Embryonic facial prominence (tissue), 1 donor: ENCODE measurements at regions not wholly inside any gene's neighbourhood (a gene's known extent, or its start where the extent isn't known, plus 50 kb on each side); places are given as distances from the start of the nearest gene placed in this dataset.

Experiments used
- DNase-seq: peaks from one replicate; pipeline ENCODE4 v3.0.0-alpha.2; 2016; ENCODE audit errors: extremely low spot score

DNA sequence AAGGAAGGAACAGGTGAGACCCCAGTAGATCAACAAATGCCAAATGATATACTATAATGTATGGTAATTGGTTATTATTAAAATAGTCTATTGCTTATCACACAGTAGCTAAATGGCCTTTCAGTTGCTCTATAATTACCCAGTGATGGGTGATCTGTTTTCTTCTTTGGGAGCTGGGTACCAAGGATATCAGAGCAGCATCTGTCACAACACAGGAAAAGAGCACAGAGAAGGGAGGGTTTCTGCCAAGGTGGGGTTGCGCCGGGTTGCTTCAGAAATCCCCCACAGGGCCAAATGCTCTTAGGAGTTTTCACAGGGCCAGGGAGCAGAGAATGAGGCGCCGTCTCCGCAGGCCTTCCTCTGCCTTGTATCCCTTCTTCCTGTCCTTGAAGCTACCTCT is 469.4 kb downstream of the INSC start:
- DNase-seq: no peak

DNA sequence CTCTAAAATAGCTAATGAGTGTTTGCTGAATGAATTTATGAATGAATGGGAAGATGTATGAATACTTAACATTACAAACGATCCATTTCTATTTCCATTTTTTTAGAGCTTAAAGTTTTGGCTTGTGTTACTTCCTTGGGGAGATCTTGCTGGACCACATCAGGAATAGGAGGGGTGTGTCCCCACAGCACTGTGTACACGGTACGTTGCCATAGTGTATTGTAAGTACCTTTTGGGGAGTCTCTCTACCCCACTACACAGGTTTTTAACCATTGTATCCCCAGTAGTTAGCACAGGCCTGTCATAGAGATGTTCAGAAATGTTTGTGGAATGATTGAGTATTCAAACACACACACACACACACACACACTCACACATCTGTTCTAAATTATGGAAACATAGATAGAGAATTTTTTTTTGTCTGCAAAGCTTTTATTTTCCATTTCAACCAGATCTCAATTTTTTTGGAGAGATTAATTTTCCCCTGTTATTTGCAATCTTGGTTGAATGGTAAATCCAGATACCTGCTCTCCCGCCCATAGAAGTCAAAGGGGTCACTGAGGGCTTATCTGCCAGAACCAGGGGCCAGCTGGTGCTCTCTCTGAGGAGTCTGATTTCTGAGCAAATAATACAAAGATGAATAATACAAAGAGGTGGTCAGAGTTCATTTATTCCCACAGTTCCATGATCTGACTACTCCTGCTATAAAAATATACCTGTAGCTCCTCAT is 471.0 kb downstream of the INSC start:
- DNase-seq: no peak

DNA sequence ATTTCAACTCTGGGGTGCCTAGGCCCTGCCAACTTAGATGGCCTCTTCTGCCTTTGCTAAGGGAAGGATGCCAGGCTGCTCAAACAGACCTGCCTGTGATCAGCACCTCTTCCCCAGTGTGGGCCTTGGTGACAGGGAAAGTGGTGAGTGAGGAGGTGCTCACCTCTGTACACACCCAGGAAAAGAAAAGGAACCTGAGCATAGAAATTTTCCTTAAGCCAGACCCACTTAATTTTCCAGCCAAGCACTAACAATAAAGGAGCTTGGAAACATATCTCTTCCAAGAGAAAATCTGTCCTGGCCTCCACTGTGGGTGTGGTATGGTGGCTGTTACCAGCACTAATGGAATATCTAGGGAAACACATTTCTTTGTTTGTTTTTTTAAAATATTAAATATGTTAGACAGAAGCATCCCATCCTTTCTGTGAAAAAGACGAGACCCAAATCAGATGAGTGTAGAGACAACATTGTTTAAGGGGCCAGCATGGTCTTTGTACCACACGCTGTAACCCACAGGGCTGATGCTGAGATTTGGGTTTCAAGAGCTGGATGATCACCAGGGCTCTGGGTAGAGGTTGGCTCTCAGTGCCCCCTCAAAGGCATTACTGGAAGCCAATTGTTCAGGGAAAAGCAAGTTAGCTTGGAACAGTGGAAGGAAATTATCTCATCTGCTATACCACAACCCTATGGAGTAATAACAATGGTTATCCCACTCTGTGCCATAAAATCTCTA is 472.2 kb downstream of the INSC start:
- no peak for DNase-seq

DNA sequence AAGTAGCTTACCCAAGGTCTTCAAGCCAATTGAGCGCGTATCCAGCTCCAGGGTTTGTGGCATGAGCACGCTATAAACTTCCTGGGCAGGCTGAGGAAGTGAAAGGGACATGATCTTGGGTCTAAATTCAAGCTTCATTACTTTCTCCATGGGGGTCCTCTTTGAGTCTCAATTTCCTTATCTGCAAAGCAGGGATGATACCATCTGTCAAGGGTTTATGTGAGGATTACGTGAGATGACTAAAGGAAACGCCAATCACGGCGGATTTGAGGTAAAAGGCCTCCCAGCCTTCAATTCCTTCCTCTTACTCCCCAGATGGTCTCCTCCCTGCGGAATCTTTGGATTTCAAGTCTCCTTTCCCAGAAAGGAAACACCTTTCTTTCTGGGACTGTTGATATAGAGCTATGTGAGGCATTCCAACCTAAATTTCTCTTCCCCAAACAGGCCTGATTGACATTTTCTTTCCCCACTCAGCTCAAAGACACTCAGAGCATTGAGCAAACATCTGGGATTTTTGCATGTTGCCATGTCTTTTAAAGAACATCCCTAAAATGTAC is 474.4 kb downstream of the INSC start:
- DNase-seq: no peak

DNA sequence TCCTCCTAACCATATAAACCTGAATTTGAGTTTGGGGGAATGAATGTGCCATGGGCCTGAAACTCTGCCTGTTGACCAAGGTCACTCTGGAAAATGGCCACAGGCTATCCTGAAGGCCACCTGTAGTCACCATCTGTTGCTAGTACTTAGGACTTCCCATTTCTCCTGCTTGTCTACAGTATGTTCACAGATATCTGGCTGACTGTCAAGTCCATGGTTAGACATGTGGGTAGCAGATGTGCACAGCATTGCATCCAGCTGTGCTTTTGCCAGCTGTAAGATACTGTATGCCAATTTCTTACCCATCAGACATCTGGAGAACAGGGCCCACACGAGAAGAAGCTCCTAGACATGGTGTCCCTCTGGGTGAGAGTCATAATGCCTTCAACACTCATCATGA is 475.4 kb downstream of the INSC start:
- no peak for DNase-seq

DNA sequence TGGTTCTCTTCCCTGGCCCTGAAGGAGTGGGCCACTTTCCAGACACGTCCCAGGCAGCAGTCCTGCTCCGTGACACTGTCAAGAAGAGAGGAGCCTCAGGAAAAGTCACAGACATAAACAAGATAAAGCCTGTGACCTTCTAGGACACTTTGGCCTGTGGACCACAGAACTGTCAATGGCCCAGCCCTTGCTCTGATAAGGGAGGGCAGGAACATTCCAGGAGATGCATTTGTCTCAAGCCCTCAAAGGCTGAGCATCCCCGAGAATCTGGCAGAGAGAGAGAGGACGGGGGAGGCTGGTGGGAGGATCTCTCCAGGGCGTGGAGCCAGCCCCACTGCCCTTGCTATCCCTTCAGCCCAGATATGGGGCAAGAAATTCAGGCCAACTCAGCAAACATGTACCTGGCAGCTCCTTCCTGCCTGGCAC is 476.4 kb downstream of the INSC start:
- no peak for DNase-seq

DNA sequence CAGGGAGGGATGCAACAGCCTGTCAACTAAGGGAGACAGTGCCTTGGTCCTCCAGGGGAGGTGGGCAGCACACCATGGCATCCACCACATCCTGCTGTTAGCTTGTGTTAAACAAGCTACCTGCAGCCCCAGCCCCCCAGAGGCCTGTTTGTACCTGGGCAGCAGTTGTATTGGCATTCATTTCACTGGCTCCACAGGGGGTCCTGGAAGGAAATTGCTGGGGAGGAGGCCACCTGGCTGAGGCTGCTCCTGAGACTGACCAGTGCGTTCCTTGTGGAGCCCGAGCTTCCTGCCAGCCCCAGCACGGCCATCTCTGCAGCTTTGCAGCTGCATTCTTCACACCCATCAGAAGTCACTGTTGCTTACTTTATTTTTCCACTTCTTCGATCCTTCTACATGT is 479.9 kb downstream of the INSC start:
- DNase-seq: no peak

DNA sequence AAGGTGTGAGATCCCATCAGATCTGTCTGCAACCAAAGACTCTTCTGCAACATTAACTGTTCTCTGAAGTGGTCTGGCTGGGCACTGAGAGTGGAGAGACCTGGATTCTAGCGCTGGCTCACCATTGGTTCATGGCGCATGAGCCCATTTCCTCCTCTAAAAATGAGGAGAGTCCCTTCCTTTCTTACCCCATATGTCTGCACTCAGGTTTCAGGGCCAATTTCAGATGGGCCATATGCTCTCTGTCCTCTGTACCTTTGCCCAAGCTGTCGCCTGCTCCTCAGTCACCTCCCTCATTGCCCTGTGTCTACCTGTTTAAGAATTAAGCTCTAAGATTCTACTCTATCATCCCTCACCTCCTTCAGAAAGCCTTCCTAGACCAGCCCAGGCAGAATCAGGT is 484.7 kb downstream of the INSC start:
- no peak for DNase-seq

DNA sequence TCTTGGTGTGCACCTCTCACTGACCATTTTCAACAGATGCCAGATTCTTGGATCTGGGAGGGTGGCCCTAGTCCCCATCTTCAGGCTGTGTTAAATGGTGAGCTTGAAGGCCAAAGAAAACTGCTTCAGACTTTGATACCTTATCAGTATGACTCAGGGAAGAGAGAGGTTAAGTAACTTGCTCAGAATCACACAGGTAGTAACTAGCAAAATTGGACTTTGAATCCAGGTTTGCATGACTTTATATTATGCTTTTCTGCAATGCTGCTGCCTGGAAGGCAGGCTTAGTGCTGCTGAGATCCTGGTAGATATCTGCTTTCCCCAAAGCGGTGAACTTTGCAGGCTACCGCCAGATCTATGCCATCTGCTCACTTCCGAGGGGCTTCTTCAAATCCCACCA is 487.3 kb downstream of the INSC start:
- no peak for DNase-seq

DNA sequence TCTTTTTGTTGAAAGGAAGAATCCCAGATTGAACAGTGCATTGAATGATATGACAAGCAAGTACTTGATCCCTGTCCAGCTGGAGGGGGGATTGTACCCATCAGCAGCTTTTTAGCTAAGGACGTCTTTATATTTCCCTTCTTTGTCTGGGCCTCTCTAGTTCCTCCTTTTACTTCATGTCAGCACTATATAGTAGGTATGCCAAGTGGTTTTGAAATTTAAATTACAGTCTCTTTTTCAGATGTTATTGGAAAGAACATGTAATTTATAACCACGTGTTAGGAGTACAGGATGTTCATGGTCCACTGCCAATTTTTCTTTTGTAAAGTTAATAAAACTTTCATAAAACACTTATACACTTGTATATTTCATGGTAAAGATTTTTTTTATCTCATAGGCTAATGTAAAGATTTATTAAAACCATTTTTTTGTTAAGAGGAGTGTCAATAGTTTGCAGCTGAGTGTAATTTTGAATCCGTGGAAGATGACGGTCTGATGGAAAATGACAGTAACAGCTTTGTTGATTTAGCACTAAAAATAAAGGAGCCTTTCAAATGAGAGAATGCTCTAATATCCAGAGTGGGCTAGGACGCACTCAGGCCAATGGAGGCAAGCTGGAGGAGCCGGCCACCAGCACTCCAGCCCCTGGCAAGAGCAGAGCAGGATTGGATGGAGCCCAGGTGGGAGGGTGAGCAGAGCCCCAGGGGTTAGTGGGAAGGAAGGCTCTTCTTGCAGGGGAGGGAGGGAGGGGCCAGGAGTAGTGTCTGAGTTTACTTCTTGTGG is 488.3 kb downstream of the INSC start:
- peak; percentile 65 for DNase-seq

DNA sequence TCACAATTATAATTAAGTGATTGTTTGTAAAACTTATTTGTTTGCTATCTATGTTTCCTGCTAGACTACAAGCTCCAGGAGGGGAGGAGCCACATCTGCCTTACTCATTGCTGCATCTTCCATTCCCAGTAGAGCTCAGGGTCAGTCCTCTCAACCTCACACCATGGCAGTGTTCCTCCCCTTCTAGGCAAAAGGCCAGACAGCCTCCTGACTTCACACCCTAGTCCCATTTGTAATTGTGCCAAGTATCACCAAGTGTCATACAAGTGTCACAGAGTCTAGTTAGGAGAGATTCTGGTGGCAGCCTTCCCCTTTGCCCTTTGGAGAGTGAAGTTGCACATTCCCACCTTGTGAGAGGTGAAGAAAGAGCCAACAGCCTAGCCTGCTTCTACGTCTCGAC is 490.4 kb downstream of the INSC start:
- DNase-seq: no peak

DNA sequence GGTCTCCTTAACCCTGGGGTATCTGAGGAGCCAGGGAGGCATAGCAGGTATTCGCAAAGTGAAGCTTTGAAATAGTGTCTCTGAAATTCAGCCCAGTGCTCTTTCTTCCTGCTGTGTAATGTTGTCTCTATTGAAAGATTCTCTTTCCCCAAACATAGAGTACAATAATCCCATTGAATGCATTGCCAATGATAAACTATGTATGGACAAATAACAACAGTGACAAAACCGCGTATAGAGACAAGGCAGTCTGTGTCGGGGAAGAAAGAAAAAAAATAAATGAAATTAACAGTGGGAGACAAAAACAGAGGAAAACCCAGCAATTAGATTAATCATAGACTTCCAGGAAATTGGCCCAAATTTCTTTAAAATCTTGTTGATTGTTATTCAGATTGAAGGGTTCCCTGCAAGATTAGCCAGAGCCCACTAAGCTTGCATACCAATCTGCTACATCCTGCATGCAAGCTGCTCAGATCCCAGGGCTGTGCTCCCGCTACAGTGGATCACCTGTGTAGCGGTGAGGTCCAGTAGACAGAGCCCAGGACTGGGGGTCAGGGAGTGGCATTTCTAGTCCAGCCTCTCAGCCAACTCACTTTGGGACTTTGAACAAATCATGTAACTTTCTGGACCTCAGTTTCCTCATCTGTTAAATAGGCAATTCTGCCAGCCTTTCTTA is 492.8 kb downstream of the INSC start:
- no peak for DNase-seq

DNA sequence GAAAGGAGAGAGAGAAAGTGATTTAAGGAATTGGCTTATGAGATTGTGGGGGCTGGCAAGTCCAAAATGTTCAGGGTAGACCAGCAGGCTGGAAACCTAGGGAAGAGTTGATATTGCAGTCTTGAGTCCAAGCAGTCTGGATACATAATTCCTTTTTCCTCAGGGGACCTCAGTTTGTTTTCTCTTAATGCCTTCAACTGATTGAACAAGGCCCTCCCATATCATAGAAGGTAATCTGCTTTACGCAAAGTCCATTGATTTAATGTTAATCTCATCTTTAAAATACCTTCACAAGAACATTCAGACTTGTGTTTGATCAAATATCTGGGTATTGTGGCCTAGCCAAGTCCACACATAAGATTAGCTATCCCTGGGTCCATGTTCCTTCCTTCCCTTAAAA is 494.7 kb downstream of the INSC start:
- no peak for DNase-seq

DNA sequence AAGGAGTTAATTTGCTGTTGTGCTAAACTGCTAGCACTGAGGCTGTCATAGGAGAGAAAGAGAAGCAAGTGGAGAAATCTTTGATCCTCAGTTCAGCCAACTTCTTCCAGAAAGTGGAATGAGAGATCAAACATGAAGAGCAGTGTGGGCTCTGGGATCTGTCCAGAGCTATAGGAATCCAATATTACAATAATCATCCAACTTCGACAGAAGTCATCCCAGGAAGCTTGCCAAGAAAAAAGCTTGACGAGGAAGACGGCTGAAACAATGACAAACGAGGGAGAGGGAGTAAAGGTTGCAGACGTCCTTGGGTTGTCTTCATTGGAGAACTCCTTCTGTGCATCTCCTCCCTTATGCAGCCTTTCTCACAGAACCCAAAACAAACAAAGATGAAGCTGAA is 496.2 kb downstream of the INSC start:
- DNase-seq: no peak

DNA sequence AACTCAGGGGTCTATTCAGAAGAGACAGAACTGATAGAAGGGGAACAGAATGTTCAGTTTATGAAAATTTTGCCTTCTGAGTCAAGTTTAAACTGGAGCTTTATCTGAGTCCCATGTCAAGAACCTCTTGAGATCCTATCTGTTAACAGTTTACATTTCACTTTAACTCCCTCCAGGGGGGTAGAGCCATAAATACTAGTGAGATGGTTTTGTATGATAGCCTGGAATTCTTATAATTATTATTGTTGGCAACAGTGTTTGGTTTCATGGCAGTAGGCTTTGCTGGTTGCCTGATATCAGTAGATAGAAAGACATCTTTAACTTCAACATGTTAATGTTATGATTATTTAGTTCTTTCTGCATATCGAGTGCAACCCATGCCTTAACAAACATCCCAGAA is 498.5 kb downstream of the INSC start:
- DNase-seq: no peak

DNA sequence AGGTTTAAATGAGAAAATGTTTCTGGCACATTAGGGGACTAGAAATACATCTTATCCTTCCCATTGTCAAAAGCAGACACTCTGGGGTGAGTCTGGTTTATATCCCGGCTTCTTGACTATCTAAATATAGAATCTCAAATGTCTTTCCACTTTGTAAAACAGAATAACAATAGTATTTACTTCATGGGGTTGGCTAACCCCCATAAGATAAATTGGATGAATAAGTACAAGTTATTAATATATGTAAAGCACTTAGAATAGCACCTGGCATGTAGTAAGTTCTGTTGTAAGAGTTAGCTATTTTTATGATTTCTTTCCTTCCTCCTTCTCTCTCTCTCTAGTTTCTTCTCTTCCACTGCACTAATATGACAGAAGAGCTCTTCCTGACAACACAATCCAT is 499.1 kb downstream of the INSC start:
- DNase-seq: no peak

DNA sequence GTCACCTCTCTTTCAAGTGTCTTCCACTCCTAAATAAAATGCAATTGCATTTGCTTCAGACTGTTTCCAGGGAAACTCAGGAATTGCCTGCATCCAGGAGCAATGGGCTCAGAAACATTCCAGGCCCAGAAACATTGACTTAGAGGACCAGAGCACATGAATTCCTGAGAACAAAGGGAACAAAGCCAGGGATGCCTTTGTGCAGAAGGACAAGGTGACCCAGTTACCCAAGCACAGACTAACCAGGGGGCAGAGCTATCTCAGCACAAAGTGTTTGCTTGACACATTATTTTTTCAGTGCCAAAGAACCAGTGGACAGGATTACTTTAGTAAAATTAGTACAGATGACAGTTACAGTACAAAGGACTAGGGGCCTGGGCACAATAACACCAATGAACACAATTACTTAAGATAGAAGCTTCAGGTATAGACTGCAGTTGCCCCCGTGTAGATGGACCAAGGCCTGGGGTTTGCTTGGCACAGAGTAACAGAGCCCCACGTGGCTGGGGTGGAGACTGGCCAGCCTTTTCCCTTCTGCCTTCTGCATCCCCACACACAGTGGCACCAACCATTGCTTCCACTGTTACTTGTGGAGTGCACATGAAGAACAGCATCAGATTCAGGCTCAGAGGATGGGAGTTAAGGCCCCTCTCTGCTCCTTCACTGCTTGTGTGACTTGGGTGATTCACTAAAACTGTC is 500.8 kb downstream of the INSC start:
- DNase-seq: no peak

DNA sequence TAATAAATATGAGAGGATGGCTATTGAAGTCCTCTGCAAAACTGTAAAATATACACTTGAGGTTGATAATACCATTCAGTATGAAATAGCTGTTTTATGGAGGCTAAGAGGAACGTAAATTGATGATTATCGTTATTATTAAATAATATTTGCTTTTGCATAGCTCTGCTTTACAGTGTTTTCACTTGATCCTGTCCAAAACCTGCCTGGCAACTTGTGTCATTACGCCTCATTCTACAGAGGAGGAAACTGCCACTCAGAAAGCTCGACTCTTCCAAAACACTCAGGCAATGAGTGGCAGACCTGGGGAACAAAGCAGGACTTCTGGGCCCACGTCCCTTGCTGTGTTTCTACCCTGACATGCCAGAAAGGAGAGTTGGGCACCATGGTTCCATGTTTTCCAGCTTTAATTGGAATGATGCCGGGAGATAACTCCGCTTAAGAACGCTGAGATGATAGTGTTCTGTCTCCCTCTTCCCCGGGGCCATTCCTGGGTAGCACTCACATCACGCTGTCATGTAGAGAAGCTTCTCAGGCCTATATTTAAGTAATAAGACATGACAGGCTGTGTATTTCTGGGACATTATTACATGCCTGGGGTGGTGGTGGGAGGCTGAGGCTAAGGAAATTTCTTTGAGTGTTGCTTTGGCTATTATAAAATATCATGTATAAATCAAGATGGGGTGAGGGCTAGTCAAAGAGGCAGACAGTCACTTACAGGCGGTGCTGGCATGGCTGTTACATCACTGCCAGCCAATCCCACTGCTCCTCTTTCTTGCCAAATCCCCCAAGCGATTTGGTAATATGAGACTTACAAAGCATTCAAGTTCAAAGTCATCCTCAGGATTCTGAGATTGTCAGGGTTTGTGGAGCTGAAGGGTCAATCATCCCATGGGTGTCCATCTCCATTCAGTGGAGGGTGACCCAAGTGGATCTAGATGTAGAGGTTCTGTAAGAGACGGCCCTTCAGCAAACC is 501.7 kb downstream of the INSC start:
- no peak for DNase-seq

DNA sequence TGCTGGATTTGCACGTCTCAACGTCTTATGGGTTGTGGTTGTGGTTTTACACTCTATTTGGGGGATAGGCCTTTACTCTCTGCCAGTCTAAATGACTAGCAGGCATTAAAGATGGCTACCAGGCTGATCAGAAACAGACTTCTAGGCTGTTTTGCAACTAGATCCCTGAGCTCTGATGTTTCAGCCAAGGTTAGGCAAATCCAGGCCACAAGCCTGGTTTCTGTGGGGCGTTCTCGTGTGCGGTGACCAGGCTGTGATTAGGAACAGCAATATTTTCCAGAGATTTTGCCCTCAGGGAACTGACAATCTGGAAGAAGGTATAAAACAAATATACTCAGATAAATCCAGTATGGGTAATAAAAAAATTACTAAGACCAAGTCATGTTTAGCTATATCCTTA is 502.4 kb downstream of the INSC start:
- no peak for DNase-seq

DNA sequence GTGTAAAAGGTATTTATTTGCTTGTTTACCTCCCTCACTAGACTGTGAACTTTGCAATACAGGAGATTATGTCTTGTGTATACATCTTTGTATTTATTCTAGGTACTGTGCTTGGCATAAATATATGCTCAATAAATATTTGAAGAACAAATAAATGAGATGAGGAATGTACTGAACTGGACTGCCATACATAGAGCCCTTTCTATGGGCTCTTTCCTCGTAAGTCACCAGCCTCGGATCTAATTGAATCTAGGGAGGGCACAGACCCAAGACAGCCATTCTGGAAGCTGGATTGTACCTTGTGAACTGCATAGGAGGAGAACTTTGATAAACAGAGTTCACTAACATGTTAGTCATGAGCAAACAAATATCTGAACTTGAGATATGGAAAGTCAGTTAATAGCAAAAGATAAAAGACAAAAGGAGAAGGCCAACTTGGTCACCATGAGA is 503.9 kb downstream of the INSC start:
- DNase-seq: no peak
